HL-60 (cell line): ENCODE measurements at regions not wholly inside any gene's neighbourhood (a gene's known extent, or its start where the extent isn't known, plus 50 kb on each side); places are given as distances from the start of the nearest gene placed in this dataset.

Source experiments
- DNase-seq, 2 experiments: peaks; one replicate each; pipeline ENCODE4 v3.0.0-alpha.2; 2010 to 2020; ENCODE audit warnings: low read depth in 1 of 2, low spot score in 1 of 2
- H3K27ac ChIP-seq: fragments of 250-450 bp; sonication (Bioruptor Pico); replicated peaks from 2 replicates; pipeline ENCODE4 v1.5.1; 2020; ENCODE audit warnings: mild to moderate bottlenecking, moderate library complexity
- H3K27me3 ChIP-seq: fragments of 250-450 bp; sonication (Bioruptor Pico); 2 replicates; pipeline ENCODE4 v1.5.1; 2021; ENCODE audit warnings: mild to moderate bottlenecking, moderate library complexity; ENCODE audit not compliant: insufficient read depth, poor library complexity, severe bottlenecking
- H3K4me3 ChIP-seq: replicated peaks from 2 replicates; pipeline ENCODE4 v1.5.1; 2011; ENCODE audit warnings: mild to moderate bottlenecking, control low read depth, low read length; ENCODE audit not compliant: insufficient read depth
- GABPA ChIP-seq: IDR thresholded peaks from 2 replicates; pipeline ENCODE4 v1.6.1; 2012; ENCODE audit warnings: low read depth
- POLR2AphosphoS5 ChIP-seq: IDR thresholded peaks from 2 replicates; pipeline ENCODE4 v1.6.1; 2012; ENCODE audit warnings: low read depth
- SPI1 ChIP-seq: IDR thresholded peaks from 2 replicates; pipeline ENCODE4 v1.6.1; 2012; ENCODE audit warnings: low read depth, mild to moderate bottlenecking, borderline replicate concordance
- TF ChIP-seq, protein P1 (sequence below): IDR thresholded peaks from 2 replicates; pipeline ENCODE4 v1.6.1; 2012; ENCODE audit warnings: low read depth; ENCODE audit not compliant: insufficient replicate concordance
- TF ChIP-seq, protein P2 (sequence below): IDR thresholded peaks from one replicate; pipeline ENCODE4 v1.5.1; 2011; ENCODE audit warnings: low read length, control low read depth, inconsistent platforms; ENCODE audit not compliant: insufficient read depth

DNA sequence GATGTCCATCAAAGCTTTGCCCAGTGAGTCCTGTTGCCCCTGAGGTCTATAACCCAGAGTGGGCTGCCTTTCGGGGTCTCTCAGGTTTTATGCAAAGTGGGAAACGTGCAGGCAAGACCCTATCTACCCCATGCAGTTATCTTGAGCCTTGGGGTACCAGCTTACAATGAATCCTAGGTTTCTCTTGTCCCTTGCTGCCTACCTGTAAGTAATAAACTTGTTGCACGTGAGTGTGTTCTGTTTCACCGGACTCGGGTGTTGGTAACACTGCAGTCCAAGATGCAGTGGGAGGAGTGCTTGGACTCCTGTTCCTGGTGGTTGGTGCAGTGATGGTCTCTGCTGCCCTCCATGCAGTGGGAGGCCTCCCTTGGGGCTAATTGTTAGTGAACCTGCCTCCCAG is 85.6 kb upstream of the ALDH1B1 start:
- TF ChIP-seq, protein P1, sequence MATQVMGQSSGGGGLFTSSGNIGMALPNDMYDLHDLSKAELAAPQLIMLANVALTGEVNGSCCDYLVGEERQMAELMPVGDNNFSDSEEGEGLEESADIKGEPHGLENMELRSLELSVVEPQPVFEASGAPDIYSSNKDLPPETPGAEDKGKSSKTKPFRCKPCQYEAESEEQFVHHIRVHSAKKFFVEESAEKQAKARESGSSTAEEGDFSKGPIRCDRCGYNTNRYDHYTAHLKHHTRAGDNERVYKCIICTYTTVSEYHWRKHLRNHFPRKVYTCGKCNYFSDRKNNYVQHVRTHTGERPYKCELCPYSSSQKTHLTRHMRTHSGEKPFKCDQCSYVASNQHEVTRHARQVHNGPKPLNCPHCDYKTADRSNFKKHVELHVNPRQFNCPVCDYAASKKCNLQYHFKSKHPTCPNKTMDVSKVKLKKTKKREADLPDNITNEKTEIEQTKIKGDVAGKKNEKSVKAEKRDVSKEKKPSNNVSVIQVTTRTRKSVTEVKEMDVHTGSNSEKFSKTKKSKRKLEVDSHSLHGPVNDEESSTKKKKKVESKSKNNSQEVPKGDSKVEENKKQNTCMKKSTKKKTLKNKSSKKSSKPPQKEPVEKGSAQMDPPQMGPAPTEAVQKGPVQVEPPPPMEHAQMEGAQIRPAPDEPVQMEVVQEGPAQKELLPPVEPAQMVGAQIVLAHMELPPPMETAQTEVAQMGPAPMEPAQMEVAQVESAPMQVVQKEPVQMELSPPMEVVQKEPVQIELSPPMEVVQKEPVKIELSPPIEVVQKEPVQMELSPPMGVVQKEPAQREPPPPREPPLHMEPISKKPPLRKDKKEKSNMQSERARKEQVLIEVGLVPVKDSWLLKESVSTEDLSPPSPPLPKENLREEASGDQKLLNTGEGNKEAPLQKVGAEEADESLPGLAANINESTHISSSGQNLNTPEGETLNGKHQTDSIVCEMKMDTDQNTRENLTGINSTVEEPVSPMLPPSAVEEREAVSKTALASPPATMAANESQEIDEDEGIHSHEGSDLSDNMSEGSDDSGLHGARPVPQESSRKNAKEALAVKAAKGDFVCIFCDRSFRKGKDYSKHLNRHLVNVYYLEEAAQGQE = no peak
- TF ChIP-seq GABPA (no peak), SPI1 (no peak), POLR2AphosphoS5 (no peak)
- TF ChIP-seq, protein P2, sequence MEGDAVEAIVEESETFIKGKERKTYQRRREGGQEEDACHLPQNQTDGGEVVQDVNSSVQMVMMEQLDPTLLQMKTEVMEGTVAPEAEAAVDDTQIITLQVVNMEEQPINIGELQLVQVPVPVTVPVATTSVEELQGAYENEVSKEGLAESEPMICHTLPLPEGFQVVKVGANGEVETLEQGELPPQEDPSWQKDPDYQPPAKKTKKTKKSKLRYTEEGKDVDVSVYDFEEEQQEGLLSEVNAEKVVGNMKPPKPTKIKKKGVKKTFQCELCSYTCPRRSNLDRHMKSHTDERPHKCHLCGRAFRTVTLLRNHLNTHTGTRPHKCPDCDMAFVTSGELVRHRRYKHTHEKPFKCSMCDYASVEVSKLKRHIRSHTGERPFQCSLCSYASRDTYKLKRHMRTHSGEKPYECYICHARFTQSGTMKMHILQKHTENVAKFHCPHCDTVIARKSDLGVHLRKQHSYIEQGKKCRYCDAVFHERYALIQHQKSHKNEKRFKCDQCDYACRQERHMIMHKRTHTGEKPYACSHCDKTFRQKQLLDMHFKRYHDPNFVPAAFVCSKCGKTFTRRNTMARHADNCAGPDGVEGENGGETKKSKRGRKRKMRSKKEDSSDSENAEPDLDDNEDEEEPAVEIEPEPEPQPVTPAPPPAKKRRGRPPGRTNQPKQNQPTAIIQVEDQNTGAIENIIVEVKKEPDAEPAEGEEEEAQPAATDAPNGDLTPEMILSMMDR = no peak

GRCh38 chr9:38305582-38305981 is 86.9 kb upstream of the ALDH1B1 start:
- H3K27ac ChIP-seq = no peak overlapping the region
- TF ChIP-seq, protein P1 = no peak
- no peak for TF ChIP-seq POLR2AphosphoS5
- TF ChIP-seq, protein P2 = no peak
- TF ChIP-seq GABPA = no peak
- no peak for TF ChIP-seq SPI1
- DNase-seq = no peak
- H3K4me3 ChIP-seq = no peak overlapping the region
- peaks cover 2% of the 10 kb centered on the region for H3K27me3 ChIP-seq

More for the DNA sequence above, 85.6 kb upstream of the ALDH1B1 start:
- Histone ChIP-seq H3K4me3 (no peak overlapping the region), H3K27ac (no peak overlapping the region), H3K27me3 (peaks cover 2% of the 10 kb centered on the region)
- no peak for DNase-seq

- H3K4me3 ChIP-seq = no peak overlapping the region
- H3K27ac ChIP-seq = no peak overlapping the region
- H3K27me3 ChIP-seq = no peaks in the 10 kb centered on the region
- no peak for DNase-seq
- TF ChIP-seq, protein P2 = no peak
- TF ChIP-seq GABPA (no peak), POLR2AphosphoS5 (no peak), SPI1 (no peak)
- TF ChIP-seq, protein P1 = no peak
Observed at GRCh38 chr9:38301376-38302106, 91.0 kb upstream of the ALDH1B1 start.
